ENCODE measurements at regions not wholly inside any gene's neighbourhood (a gene's known extent, or its start where the extent isn't known, plus 50 kb on each side); places are given as distances from the start of the nearest gene placed in this dataset.

DNA sequence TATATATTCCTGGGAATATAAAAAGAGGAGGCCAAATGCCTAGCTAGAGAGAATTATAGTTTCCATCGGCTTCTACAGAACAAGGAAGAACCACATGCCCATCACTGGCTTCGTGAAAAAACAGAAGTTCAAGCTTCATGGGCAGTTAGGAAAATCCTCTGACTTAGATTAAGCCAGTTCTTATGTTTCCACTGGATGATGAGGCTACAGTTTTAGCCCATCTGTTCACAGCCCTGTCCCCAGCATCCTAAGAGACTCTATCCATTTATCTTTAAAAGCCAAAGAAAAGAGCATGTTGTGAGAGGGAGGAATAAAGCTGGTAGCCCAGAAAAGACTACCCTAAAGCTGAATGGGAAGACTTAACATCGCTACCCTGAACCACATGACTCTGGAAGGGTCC is 285.5 kb upstream of the WWC1 start:
- Histone ChIP-seq H3K4me3 (no peak overlapping the region), H3K27ac (no peak overlapping the region), H3K4me1 (no peaks in the 10 kb centered on the region), H3K36me3 (no peaks in the 10 kb centered on the region), H3K9me3 (no peaks in the 10 kb centered on the region), H3K27me3 (no peaks in the 10 kb centered on the region)
- WGBS (ENCODE audit: insufficient coverage, low coverage, low lambda C conversion rate, missing lambda C conversion rate) = 65% methylated on average over 3 of the region's 3 CpGs
- intact Hi-C loops (cut with DNase I) = no loop called here
- TF ChIP-seq, protein P1, sequence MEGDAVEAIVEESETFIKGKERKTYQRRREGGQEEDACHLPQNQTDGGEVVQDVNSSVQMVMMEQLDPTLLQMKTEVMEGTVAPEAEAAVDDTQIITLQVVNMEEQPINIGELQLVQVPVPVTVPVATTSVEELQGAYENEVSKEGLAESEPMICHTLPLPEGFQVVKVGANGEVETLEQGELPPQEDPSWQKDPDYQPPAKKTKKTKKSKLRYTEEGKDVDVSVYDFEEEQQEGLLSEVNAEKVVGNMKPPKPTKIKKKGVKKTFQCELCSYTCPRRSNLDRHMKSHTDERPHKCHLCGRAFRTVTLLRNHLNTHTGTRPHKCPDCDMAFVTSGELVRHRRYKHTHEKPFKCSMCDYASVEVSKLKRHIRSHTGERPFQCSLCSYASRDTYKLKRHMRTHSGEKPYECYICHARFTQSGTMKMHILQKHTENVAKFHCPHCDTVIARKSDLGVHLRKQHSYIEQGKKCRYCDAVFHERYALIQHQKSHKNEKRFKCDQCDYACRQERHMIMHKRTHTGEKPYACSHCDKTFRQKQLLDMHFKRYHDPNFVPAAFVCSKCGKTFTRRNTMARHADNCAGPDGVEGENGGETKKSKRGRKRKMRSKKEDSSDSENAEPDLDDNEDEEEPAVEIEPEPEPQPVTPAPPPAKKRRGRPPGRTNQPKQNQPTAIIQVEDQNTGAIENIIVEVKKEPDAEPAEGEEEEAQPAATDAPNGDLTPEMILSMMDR (IDR thresholded peaks at IDR 0.05) = no peak
- no peak for TF ChIP-seq POLR2A (IDR thresholded peaks at IDR 0.05)
- no peak for ATAC-seq
- DNase-seq = no peak

DNA sequence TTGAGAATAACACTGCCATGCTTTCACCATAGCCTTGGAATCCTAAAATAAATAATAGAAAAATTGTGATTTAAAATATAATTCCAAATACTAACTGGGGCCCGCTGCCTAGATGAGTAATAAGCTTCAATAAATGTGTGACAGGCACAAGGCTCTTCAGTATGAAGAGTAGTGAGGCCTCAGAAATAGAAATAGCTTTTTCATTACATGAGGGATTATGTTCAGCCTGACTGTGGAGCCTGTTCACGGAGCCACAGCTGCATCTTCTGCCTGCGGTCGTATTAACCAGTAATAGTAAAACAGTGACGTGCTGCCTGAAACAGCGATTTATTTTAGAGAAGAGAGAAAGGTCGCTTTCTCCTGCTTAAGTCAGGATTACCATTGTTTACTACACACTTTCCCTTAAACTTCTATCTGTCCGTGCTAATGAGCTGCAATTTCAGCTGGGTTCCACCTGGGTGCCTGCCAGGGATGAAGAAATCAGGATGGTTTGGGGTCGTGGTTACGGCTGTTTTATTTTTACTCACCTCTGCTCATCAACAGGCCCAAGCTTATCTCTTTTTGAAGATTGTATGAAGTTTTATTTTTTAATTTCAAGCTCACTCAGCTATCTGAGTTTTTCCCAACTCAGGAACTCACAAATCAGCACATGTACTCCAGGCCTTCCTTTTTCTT is 284.9 kb upstream of the WWC1 start:
- intact Hi-C loops (cut with DNase I) = no loop called here
- Histone ChIP-seq H3K36me3 (no peaks in the 10 kb centered on the region), H3K27me3 (no peaks in the 10 kb centered on the region), H3K4me1 (no peaks in the 10 kb centered on the region), H3K4me3 (no peak overlapping the region), H3K27ac (no peak overlapping the region), H3K9me3 (no peaks in the 10 kb centered on the region)
- TF ChIP-seq, protein P1 (IDR thresholded peaks at IDR 0.05) = no peak
- TF ChIP-seq POLR2A (IDR thresholded peaks at IDR 0.05) = no peak
- ATAC-seq (no peak), DNase-seq (no peak)
- WGBS (ENCODE audit: insufficient coverage, low coverage, low lambda C conversion rate, missing lambda C conversion rate) = 70% methylated on average over 10 of the region's 10 CpGs

DNA sequence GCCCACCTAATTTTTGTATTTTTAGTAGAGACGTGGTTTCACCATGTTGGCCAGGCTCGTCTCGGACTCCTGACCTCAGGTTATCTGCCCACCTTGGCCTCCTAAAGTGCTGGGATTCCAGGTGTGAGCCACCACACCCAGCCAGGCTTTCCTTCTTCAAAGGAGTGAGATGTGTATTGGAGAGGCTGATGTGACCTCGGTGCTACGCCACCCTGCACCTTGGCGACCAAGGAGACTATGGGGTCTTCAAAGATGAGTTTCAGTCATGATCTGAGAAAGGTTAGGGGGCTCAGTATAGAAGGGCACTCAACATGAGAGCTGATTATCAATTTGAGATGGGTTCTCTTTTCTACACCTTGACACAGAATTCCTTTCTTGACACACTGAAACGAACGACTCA is 284.2 kb upstream of the WWC1 start:
- Histone ChIP-seq H3K36me3 (no peaks in the 10 kb centered on the region), H3K27me3 (no peaks in the 10 kb centered on the region), H3K27ac (no peak overlapping the region), H3K9me3 (no peaks in the 10 kb centered on the region), H3K4me3 (no peak overlapping the region), H3K4me1 (no peaks in the 10 kb centered on the region)
- no peak for TF ChIP-seq POLR2A (IDR thresholded peaks at IDR 0.05)
- TF ChIP-seq, protein P1 (IDR thresholded peaks at IDR 0.05) = no peak
- intact Hi-C loops (cut with DNase I) = no loop called here
- 81% methylated on average over 7 of the region's 8 CpGs for WGBS (ENCODE audit: insufficient coverage, low coverage, low lambda C conversion rate, missing lambda C conversion rate)
- DNase-seq (no peak), ATAC-seq (no peak)

DNA sequence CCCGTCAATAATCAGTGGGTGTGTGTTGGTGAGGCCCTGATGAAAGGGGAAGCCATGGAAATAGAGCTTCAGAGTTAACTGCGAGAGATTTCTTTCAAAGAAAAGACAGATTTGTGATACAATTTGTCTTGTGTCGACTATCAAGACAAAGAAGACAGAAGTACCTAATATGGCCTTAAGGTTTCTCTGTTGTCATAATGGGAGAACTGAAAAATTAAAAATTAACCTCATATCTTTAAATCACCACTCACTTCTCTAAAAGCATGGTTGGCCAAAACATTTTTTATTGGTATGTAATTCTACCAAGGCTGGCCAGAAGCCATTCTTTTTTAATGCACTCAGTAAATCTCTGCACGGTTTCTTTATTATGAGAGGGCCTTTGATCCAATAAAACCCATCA is 282.9 kb upstream of the WWC1 start:
- DNase-seq (no peak), ATAC-seq (no peak)
- Histone ChIP-seq H3K9me3 (no peaks in the 10 kb centered on the region), H3K27ac (no peak overlapping the region), H3K36me3 (no peaks in the 10 kb centered on the region), H3K27me3 (no peaks in the 10 kb centered on the region), H3K4me3 (no peak overlapping the region), H3K4me1 (no peaks in the 10 kb centered on the region)
- no peak for TF ChIP-seq POLR2A (IDR thresholded peaks at IDR 0.05)
- TF ChIP-seq, protein P1 (IDR thresholded peaks at IDR 0.05) = no peak
- intact Hi-C loops (cut with DNase I) = no loop called here
- WGBS (ENCODE audit: insufficient coverage, low coverage, low lambda C conversion rate, missing lambda C conversion rate) = 79% methylated on average over 4 of the region's 4 CpGs

DNA sequence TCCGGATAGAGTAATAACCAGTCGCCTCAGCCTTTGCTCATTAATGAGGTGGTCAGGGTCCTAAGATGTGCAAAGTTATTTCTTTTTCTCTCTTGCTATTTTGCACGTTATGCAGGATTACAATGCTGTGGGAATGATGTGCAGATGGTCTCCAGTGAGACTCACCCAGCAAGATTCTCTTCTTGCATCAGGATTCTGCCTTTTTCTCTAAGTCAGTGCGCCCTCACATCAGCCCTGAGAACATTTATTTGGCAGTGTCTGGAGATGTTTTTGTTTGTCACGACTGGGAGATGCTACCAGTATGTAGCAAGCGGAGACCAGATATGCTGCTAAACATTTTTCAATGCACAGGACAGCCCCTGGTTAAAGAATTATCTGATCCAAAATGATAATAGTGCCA is 280.3 kb upstream of the WWC1 start:
- no peak for DNase-seq
- Histone ChIP-seq H3K36me3 (no peaks in the 10 kb centered on the region), H3K4me3 (no peak overlapping the region), H3K4me1 (no peaks in the 10 kb centered on the region), H3K27ac (no peak overlapping the region), H3K27me3 (no peaks in the 10 kb centered on the region), H3K9me3 (no peaks in the 10 kb centered on the region)
- intact Hi-C loops (cut with DNase I) = no loop called here
- 68% methylated on average over 6 of the region's 6 CpGs for WGBS (ENCODE audit: insufficient coverage, low coverage, low lambda C conversion rate, missing lambda C conversion rate)
- ATAC-seq = no peak
- TF ChIP-seq POLR2A (IDR thresholded peaks at IDR 0.05) = no peak
- TF ChIP-seq, protein P1 (IDR thresholded peaks at IDR 0.05) = no peak
